ENCODE measurements at regions not wholly inside any gene's neighbourhood (a gene's known extent, or its start where the extent isn't known, plus 50 kb on each side); places are given as distances from the start of the nearest gene placed in this dataset.

DNA sequence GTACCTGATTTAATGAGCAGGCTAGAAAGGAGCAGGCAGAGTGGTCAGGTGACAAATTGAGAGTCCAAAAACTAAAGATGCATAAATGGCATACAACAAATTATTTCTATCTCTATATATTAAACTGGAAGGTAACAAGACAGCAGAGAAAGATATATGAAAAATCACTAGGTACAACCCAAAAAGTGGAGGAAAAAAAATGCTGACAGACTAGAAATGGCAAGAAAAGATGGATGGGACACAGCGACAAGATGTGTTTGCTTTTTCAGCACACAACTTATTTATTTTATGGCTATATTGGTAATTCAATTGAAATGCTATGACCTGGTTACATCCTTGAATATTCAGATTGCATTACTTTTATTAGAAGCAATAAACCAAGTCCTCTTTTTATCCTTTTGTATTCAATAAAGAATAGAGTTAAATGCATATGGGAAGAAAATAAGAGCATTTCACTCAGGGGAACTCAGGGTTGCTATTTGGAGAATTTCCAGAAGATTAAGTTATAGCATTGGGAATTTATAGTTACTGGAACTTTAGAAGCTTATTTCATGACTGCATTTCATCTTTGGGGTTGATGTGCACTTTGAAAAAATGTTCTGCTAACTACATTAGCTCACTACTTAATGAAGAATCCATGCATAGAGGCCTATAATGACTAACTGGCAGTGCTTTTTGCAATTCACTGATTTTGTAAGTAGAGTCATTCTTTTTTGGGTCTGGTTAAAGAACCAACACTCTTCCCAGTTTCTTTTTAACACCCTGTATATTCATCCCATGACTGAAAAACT lies 566.6 kb upstream of the TUSC1 start:
- Histone ChIP-seq H3K9ac (ENCODE audit: insufficient read depth in 1 of 2, low read length in 2 of 2) (no peak overlapping the region), H3K27ac (ENCODE audit: low read depth in 1 of 2, low read length in 1 of 2) (no peak overlapping the region), H3K9me3 (ENCODE audit: control insufficient read depth in 4 of 4, insufficient read depth in 3 of 4, low read length in 3 of 4) (peaks cover 0 to 2% (median 0%) of the 10 kb centered on the region in 4 donors), H3K4me1 (ENCODE audit: control insufficient read depth in 5 of 5, insufficient read depth in 5 of 5, low read length in 5 of 5) (no peaks in the 10 kb centered on the region), H3K4me3 (no peak overlapping the region), H3K27me3 (ENCODE audit: control insufficient read depth in 3 of 3, insufficient read depth in 3 of 3, low read length in 2 of 3) (no peaks in the 10 kb centered on the region), H3K36me3 (ENCODE audit: control insufficient read depth in 4 of 4, insufficient read depth in 4 of 4, low read length in 4 of 4) (no peaks in the 10 kb centered on the region)
- ATAC-seq (ENCODE audit: insufficient read depth, low FRiP score), result no peak
- TF ChIP-seq, protein P1, sequence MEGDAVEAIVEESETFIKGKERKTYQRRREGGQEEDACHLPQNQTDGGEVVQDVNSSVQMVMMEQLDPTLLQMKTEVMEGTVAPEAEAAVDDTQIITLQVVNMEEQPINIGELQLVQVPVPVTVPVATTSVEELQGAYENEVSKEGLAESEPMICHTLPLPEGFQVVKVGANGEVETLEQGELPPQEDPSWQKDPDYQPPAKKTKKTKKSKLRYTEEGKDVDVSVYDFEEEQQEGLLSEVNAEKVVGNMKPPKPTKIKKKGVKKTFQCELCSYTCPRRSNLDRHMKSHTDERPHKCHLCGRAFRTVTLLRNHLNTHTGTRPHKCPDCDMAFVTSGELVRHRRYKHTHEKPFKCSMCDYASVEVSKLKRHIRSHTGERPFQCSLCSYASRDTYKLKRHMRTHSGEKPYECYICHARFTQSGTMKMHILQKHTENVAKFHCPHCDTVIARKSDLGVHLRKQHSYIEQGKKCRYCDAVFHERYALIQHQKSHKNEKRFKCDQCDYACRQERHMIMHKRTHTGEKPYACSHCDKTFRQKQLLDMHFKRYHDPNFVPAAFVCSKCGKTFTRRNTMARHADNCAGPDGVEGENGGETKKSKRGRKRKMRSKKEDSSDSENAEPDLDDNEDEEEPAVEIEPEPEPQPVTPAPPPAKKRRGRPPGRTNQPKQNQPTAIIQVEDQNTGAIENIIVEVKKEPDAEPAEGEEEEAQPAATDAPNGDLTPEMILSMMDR (IDR thresholded peaks at IDR 0.05; ENCODE audit: control extremely low read depth, extremely low read depth), result no peak
- DNase-seq, result no peak
- WGBS, 2 donors, result 80 to 90% methylated on average over 1 of the region's 1 CpG

DNA sequence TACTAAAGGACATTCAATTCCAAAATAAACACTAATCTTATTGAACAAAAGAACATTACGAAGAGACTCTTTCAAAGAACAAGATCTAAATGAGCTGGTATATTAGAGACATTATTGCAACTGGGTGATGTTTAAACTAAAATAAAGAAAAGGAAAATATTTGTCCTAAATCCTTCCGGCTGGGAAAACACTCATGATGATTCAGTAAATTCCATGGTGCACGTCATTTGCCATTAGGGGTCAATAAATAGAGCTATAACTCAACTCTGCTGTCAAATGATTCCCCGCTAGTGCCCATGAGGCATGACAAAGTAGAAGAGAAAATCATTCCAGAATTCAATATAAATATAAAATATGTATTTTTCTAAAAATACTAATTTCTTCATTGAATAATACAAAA lies 565.5 kb upstream of the TUSC1 start:
- Histone ChIP-seq H3K27me3 (ENCODE audit: control insufficient read depth in 3 of 3, insufficient read depth in 3 of 3, low read length in 2 of 3) (no peaks in the 10 kb centered on the region), H3K4me3 (no peak overlapping the region), H3K36me3 (ENCODE audit: control insufficient read depth in 4 of 4, insufficient read depth in 4 of 4, low read length in 4 of 4) (no peaks in the 10 kb centered on the region), H3K27ac (ENCODE audit: low read depth in 1 of 2, low read length in 1 of 2) (no peak overlapping the region), H3K9me3 (ENCODE audit: control insufficient read depth in 4 of 4, insufficient read depth in 3 of 4, low read length in 3 of 4) (no peaks in the 10 kb centered on the region), H3K9ac (ENCODE audit: insufficient read depth in 1 of 2, low read length in 2 of 2) (no peak overlapping the region), H3K4me1 (ENCODE audit: control insufficient read depth in 5 of 5, insufficient read depth in 5 of 5, low read length in 5 of 5) (no peaks in the 10 kb centered on the region)
- 77 to 88% methylated on average over 4 of the region's 4 CpGs for WGBS, 2 donors
- ATAC-seq (ENCODE audit: insufficient read depth, low FRiP score), result no peak
- DNase-seq, result no peak
- TF ChIP-seq, protein P1 (IDR thresholded peaks at IDR 0.05; ENCODE audit: control extremely low read depth, extremely low read depth), result no peak

DNA sequence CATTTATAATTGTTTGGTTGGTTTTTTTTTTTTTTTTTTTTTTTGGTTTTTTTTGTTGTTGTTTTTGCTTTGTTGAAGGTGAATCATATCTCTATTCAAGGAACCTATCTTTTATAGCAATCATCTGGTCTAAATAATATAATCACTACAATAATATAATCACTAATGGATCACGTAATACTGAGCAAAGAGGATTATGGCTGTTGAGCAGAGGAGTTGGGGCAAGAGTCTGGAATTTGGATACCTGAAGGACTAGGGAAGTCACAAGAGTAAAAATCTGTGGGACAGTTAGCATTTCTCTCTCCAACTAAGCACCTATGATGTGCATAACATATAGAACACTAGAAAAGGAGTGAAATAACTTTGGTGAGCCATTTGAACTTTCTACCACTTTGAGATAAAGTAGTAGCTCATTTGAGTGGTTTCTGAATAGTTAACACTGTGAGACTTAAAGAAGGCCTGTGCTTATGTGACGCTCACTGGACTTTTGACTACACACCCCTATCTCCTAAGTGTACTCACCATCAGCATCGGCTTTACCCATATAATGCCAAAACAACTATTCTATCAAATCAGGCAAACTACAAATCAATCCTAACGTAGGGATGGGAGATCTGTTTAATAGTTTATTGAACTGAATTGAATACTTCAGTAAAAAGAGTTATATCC lies 564.9 kb upstream of the TUSC1 start:
- ATAC-seq (ENCODE audit: insufficient read depth, low FRiP score), result no peak
- H3K9me3 ChIP-seq (ENCODE audit: control insufficient read depth in 4 of 4, insufficient read depth in 3 of 4, low read length in 3 of 4), result no peaks in the 10 kb centered on the region
- no peaks in the 10 kb centered on the region for H3K36me3 ChIP-seq (ENCODE audit: control insufficient read depth in 4 of 4, insufficient read depth in 4 of 4, low read length in 4 of 4)
- no peak for DNase-seq
- no peak overlapping the region for H3K4me3 ChIP-seq
- WGBS, 2 donors, result 82 to 84% methylated on average over 4 of the region's 4 CpGs
- TF ChIP-seq, protein P1 (IDR thresholded peaks at IDR 0.05; ENCODE audit: control extremely low read depth, extremely low read depth), result no peak
- H3K27me3 ChIP-seq (ENCODE audit: control insufficient read depth in 3 of 3, insufficient read depth in 3 of 3, low read length in 2 of 3), result no peaks in the 10 kb centered on the region
- no peaks in the 10 kb centered on the region for H3K4me1 ChIP-seq (ENCODE audit: control insufficient read depth in 5 of 5, insufficient read depth in 5 of 5, low read length in 5 of 5)
- no peak overlapping the region for H3K27ac ChIP-seq (ENCODE audit: low read depth in 1 of 2, low read length in 1 of 2)
- H3K9ac ChIP-seq (ENCODE audit: insufficient read depth in 1 of 2, low read length in 2 of 2), result no peak overlapping the region

Data from lung (tissue), 11 donors.